Testis (tissue), 2 donors: ENCODE measurements at regions not wholly inside any gene's neighbourhood (a gene's known extent, or its start where the extent isn't known, plus 50 kb on each side); places are given as distances from the start of the nearest gene placed in this dataset.

Experiments
- DNase-seq: peaks from one replicate; pipeline ENCODE4 v3.0.0-alpha.2; 2019
- H3K27ac ChIP-seq, 2 donors: fragments of 200-600 bp; sonication (generic); one replicate each; pipeline ENCODE4 v1.5.1; 2019
- H3K27me3 ChIP-seq: fragments of 200-600 bp; sonication (generic); one replicate; pipeline ENCODE4 v1.5.1; 2019
- H3K36me3 ChIP-seq: fragments of 200-600 bp; sonication (generic); one replicate; pipeline ENCODE4 v1.5.1; 2017; ENCODE audit warnings: low read depth; ENCODE audit errors: missing control alignments
- H3K4me1 ChIP-seq: fragments of 200-600 bp; sonication (generic); one replicate; pipeline ENCODE4 v1.5.1; 2019
- H3K4me3 ChIP-seq, 2 donors: fragments of 200-600 bp; sonication (generic); one replicate each; pipeline ENCODE4 v1.5.1; 2017 to 2019
- H3K9me3 ChIP-seq: fragments of 200-600 bp; sonication (generic); one replicate; pipeline ENCODE4 v1.5.1; 2017
- CTCF ChIP-seq, 3 experiments: fragments of 450-650 bp in 2 of 3; fragments of 200-600 bp in 1 of 3; sonication (generic) in 1 of 3; IDR thresholded peaks; one replicate each; pipeline ENCODE4 v1.5.1; 2016 to 2019; ENCODE audit warnings: antibody characterized with exemption in 3 of 3, mild to moderate bottlenecking in 2 of 3, moderate library complexity in 1 of 3
- POLR2A ChIP-seq: fragments of 450-650 bp; IDR thresholded peaks from one replicate; pipeline ENCODE4 v1.6.1; 2017; ENCODE audit warnings: antibody characterized with exemption, mild to moderate bottlenecking, moderate library complexity
- WGBS, 2 donors: methylation state at CpG; one replicate each; pipeline ENCODE4 v1.1.5; 2018; 5-methylcytosine and 5-hydroxymethylcytosine counted together
- intact Hi-C: fragments of 100-400 bp; cut with DNase I; formaldehyde crosslinking; loops from one replicate; pipeline ENCODE4 v1.15.1; 2023; ENCODE audit warnings: low total_unique reads

GRCh38 chr12:13851828-13852227 is 129.6 kb downstream of the GRIN2B start:
- no peak overlapping the region for H3K27ac ChIP-seq
- H3K36me3 ChIP-seq: no peaks in the 10 kb centered on the region
- 16 to 49% methylated on average over 3 of the region's 3 CpGs for WGBS, 2 donors
- H3K9me3 ChIP-seq: no peaks in the 10 kb centered on the region
- no peaks in the 10 kb centered on the region for H3K27me3 ChIP-seq
- H3K4me3 ChIP-seq: no peak overlapping the region
- no peaks in the 10 kb centered on the region for H3K4me1 ChIP-seq
- TF ChIP-seq POLR2A (no peak), CTCF (IDR thresholded peaks at IDR 0.05) (no peak)
- no peak for DNase-seq
- intact Hi-C loops: no loop called here

GRCh38 chr12:13849456-13849855 is 131.9 kb downstream of the GRIN2B start:
- Histone ChIP-seq H3K36me3 (no peaks in the 10 kb centered on the region), H3K27ac (no peak overlapping the region), H3K4me3 (no peak overlapping the region), H3K4me1 (no peaks in the 10 kb centered on the region), H3K9me3 (no peaks in the 10 kb centered on the region), H3K27me3 (no peaks in the 10 kb centered on the region)
- TF ChIP-seq CTCF (IDR thresholded peaks at IDR 0.05) (no peak), POLR2A (no peak)
- intact Hi-C loops: no loop called here
- WGBS, 2 donors: 74 to 87% methylated on average over 3 of the region's 3 CpGs
- no peak for DNase-seq

GRCh38 chr12:13843841-13844240 is 137.6 kb downstream of the GRIN2B start:
- WGBS, 2 donors: 83 to 93% methylated on average over 1 of the region's 1 CpG
- Histone ChIP-seq H3K27me3 (no peaks in the 10 kb centered on the region), H3K4me3 (no peak overlapping the region), H3K27ac (no peak overlapping the region), H3K4me1 (no peaks in the 10 kb centered on the region), H3K9me3 (no peaks in the 10 kb centered on the region), H3K36me3 (no peaks in the 10 kb centered on the region)
- DNase-seq: no peak
- intact Hi-C loops: no loop called here
- no peak for TF ChIP-seq POLR2A
- TF ChIP-seq CTCF (IDR thresholded peaks at IDR 0.05): no peak

- no peaks in the 10 kb centered on the region for H3K27me3 ChIP-seq
- intact Hi-C loops: no loop called here
- no peak overlapping the region for H3K27ac ChIP-seq
- no peaks in the 10 kb centered on the region for H3K4me1 ChIP-seq
- no peaks in the 10 kb centered on the region for H3K9me3 ChIP-seq
- no peak overlapping the region for H3K4me3 ChIP-seq
- no peaks in the 10 kb centered on the region for H3K36me3 ChIP-seq
- 91 to 95% methylated on average over 7 of the region's 7 CpGs for WGBS, 2 donors
- DNase-seq: no peak
- TF ChIP-seq CTCF (IDR thresholded peaks at IDR 0.05) (no peak), POLR2A (no peak)
Observed at GRCh38 chr12:13841358-13841757, 140.0 kb downstream of the GRIN2B start.
